Dedifferentiated amniotic fluid mesenchymal stem cell (primary cell): ENCODE measurements at regions not wholly inside any gene's neighbourhood (a gene's known extent, or its start where the extent isn't known, plus 50 kb on each side); places are given as distances from the start of the nearest gene placed in this dataset.

Experiments
- DNase-seq: peaks from one replicate; pipeline ENCODE4 v3.0.0-alpha.2; 2016; ENCODE audit errors: extremely low spot score

GRCh38 chr4:29521281-29521680 is 1198.9 kb upstream of the PCDH7 start:
- DNase-seq = no peak

DNA sequence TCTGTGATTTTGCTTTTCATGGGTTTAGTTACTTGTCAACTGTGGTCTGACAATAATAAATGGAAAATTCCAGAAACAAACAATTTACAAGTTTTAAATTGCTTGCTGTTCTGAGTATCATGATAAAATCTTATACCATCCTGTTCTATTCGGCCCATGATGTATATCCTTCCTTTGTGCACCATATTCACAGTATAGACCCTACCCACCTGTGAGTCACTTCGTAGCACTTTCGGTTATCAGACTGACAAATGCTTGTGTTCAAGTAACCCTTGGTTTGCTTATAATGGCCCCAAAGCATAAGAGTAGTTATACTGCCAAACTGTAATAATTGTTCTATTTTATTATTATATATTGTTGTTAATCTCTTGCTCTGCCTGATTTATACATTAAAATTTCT is 1183.4 kb upstream of the PCDH7 start:
- no peak for DNase-seq

DNA sequence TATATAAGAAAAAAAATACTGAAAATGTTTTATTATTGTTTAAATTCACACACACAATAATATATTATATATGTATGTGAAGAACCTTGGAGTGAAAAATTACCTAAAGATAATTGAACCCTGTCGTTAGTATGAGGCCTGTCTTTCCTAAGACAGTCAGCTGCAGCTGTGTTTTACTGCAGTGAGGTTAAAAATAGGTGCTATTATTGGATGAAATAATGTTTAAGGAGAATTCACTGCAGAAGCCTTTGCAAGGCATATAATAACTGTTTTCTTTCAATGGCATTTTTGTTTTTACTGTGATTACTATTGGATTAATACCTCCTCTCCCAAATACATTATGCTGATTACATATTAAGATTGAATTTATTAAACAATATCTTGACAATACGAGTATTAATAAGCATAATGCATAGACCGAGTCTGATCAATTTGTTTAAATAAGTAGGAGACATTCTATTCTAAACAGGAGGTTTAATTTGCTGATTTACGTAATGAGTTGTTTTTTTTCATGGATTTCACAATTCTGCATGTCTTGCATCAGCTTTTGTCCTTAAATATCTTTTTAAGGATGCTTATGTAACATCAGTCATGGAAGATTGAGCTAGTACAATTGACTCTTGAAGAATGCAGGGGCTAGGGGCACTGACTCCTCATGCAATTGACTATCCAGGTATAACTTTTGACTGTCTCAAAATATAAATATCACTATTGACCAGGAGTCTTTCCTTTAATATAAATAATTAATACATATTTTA is 1181.1 kb upstream of the PCDH7 start:
- peak; percentile 51 for DNase-seq

GRCh38 chr4:29540439-29541102 is 1179.6 kb upstream of the PCDH7 start:
- peak; percentile 38 for DNase-seq

DNA sequence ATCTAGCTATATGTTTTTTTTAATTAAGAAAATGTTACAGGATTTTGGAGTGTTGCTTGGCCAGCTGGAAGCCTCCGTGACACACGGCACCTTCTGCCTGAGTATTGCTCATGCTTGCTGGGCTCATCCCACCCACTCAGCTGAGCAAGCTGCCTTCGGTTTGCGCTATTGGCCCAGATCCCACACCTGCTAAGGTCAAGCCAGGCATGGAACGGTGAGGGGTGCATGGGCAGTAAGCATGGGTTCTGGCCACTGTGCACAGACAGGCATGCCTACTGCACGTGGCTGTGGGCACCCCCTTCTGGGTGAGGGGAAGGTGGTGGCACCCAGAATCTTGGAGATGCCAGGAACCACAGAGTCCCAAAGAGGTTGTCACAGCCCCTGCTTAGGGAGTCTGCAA is 1178.4 kb upstream of the PCDH7 start:
- no peak for DNase-seq

- DNase-seq = peak; percentile 64
Observed at GRCh38 chr4:29549342-29549741, 1170.8 kb upstream of the PCDH7 start.

DNA sequence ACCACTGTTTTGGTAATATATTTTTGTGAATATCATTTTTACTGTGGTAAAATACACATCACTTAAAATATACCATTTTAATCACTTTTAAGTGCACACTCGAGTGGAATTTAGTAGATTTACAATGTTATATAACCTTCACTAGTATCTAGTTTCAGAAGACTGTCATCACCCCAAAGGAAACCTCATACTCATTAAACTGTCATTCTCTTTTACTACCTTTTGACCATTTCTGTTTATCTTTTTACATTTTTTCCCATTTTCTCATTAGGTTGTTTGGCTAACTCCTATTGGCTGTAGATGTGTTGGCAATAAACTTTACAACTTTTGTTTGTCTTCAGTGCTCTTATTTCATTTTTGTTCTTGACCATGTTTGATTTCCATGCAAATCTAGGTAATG is 1168.3 kb upstream of the PCDH7 start:
- DNase-seq = no peak

GRCh38 chr4:29553846-29554245 is 1166.3 kb upstream of the PCDH7 start:
- DNase-seq = no peak

GRCh38 chr4:29558789-29559188 is 1161.4 kb upstream of the PCDH7 start:
- DNase-seq = peak; percentile 23

GRCh38 chr4:29559286-29559685 is 1160.9 kb upstream of the PCDH7 start:
- DNase-seq = peak; percentile 22

GRCh38 chr4:29560452-29560851 is 1159.7 kb upstream of the PCDH7 start:
- no peak for DNase-seq

DNA sequence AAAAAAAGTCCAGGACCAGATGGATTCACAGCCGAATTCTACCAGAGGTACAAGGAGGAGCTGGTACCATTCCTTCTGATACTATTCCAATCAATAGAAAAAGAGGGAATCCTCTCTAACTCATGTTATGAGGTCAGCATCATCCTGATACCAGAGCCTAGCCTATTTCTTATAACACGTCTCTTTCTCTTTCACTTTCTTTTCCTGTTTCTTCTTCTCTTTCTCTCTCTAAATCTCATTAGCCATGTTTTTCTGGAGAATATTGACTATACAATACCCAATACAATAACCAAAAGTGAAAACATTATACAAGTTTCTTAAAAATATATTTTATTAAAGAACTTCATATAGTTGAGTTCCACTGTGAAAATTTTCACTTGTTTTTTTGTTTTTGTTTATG is 1154.9 kb upstream of the PCDH7 start:
- DNase-seq = no peak

DNA sequence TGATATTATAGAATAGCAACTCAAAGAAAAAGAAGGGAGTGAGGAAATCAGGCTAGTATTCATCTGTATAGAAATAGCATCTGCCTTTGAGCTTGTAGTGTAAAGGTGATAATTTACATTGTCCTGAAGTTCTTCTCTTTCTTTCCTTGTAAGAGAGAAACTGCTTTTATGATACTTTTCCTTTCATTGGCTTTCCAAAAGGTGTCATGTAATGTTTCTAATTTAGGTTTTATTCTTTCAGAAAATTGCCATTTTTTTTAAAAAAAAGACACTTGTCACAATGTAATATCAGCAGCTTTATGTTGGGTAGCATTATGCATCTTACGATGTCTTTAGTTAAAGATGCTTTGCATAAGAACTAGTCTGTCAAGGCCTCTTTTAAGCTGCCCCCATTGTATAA is 1153.8 kb upstream of the PCDH7 start:
- DNase-seq = no peak

- DNase-seq = no peak
Observed at GRCh38 chr4:29571322-29571721, 1148.8 kb upstream of the PCDH7 start.

- no peak for DNase-seq
Observed at GRCh38 chr4:29578329-29578728, 1141.8 kb upstream of the PCDH7 start.

DNA sequence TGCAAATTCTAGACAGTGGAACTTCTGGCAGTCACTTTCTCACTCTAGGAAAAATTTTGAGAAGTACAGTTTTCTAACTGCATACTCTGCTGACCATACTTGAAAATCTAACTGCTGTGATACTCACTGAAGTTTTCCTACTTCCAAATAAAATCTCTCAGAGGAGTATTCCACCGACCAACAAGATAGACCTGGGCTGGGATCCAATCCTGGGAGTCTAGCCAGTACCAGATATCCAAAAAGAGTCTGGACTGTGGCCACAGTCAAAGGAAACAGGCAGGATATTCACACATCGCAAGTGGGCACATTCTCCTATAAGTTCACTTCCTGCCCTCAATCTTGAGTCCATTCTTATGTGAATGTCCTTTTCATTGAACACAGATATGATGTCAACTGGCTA is 1138.7 kb upstream of the PCDH7 start:
- DNase-seq = no peak

DNA sequence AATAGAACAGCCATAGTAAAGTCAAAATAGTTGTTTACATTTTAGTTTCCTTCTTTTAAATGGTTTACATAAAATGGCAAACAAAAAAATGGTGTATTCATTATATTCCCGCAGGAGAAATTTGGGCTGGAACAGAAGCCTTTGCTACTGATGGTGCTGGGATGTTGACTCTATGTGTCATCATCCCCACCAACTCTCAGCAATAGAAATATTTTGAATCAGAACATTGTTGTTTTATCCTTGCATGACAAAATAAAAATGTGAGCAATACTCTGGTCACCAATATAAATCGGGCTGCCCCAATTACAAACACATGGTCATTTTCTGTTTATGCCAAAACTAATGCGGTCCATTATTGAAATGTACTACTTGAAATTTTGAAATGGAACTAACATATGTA is 1131.6 kb upstream of the PCDH7 start:
- DNase-seq = peak; percentile 17

DNA sequence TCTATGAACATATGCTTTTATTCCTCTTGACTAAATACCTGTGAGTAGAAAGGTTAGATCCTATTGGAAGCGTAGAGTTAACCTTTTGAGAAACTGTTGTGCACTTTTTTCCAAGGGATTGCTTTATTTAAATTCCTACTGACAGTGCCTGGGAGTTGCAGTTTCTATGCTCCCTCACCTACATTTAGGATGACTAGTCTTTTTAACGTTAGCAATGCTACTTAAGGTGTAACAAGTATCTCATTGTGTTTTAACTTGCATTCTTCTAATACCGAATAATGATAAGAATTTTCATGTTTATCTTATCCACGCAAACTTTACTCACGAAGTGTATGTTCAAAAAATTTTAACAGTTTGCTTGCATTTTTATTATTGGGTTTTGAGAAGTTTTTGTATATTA is 1123.9 kb upstream of the PCDH7 start:
- no peak for DNase-seq

DNA sequence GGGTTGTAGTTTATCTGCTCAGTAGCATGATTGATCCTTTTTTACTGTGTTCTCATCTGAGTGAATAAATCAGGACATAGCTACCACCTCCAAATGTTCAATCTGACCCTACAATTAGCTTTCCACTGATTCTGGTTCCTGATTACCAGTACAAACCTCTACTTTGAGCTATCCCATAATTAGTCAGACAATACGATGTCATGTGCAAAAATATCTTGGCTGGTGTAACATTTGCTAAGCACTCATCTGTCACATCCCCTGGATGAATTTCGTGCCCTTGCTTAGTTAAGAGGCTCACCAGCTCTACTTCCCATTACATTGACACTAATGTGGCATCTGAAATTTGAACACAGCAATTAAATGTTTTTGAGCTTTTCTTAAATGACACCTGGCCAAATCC is 1101.0 kb upstream of the PCDH7 start:
- DNase-seq = no peak

DNA sequence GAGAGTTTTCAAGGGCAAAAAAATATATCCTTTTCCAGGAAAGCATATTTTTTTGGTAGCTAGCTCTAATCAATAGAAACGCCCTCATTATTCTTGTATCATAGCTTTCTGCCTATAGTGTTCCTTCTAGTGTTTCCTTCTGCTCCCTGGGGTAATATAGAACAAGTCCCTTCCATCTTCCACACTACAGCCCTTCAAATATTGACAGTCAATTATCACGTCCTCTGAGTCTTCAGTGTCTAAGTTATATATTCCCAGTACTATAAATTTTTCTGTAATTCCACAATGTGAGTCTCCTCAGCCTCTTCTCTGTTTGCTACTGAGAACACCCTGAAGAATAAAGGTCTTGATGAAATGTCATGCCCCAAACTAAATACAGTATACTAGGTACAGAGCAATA is 1088.0 kb upstream of the PCDH7 start:
- DNase-seq = no peak

DNA sequence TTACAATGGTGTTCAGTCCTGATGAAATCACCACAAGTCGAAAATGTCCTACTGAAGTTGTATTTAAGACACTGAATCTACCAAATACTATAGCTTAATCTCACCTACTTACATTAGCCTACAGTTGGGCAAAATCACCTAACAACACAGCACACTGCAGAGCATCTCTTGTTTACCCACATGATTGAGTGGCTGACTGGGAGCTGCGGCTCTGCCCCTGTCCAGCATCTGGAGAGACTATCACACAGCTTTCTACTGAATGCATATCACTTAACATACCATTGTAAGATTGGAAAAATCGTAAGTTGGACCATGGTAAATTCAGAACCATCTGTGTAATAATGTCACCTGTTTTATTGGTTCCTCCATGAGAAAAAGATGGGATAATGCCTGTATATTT is 1083.2 kb upstream of the PCDH7 start:
- DNase-seq = no peak

- DNase-seq = no peak
Observed at GRCh38 chr4:29653221-29653620, 1066.9 kb upstream of the PCDH7 start.

DNA sequence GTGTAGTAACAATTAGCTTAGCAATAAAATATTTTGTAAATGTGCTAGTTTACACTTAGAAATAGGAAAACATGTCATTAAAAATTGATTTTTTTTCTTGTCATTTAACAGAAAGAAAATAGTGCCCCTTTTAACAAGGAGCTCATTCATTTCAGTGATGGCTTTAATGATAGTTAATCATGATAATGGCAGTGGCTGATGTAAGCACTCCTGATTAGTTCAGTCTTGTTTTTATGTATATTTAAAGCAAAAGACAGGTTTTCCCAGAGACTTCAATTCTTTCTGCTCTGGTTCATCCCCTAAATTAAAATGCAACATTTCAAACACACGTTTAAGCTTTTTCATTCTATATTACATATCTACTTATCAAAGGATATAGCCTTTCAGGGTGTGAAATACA is 1039.5 kb upstream of the PCDH7 start:
- no peak for DNase-seq

DNA sequence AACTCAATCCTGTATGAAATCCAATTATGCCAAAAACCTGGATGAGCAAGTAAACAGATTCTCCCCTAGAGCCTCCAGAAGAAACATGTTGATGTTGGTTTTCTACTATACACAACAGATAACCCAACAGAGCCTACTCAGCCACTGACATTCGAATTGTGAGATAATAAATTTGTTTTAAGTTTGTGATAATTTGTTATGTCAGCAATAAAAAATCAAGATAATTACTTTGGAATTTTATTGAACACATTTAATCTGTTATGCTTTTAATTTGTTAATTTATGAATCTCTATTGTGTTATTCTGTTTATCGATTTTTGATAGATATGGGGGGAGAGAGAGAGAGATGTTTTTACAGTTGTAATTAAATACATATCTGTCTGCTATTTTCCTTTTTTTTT is 1016.1 kb upstream of the PCDH7 start:
- no peak for DNase-seq
